OCI-LY7 (cell line): ENCODE measurements at regions not wholly inside any gene's neighbourhood (a gene's known extent, or its start where the extent isn't known, plus 50 kb on each side); places are given as distances from the start of the nearest gene placed in this dataset.

ENCODE experiments used
- CTCF ChIP-seq: fragments of 200-600 bp; sonication (generic); conservative IDR thresholded peaks from 2 replicates; pipeline ENCODE4 v1.5.1; 2014; ENCODE audit warnings: mild to moderate bottlenecking, antibody characterized with exemption, low read length, moderate library complexity, mixed read lengths
- EZH2phosphoT487 ChIP-seq: fragments of 200-600 bp; sonication (generic); IDR thresholded peaks from 2 replicates; pipeline ENCODE4 v1.6.1; 2018; ENCODE audit warnings: low read depth, borderline replicate concordance, mild to moderate bottlenecking, mixed run types, antibody characterized with exemption, low read length, moderate library complexity, mixed read lengths

GRCh38 chr7:52506325-52506724 lies 529.1 kb upstream of the POM121L12 start:
- TF ChIP-seq CTCF (no peak), EZH2phosphoT487 (no peak)
